H9 (cell line): ENCODE measurements at regions not wholly inside any gene's neighbourhood (a gene's known extent, or its start where the extent isn't known, plus 50 kb on each side); places are given as distances from the start of the nearest gene placed in this dataset.

Source experiments
- DNase-seq: peaks from one replicate; pipeline ENCODE4 v3.0.0-alpha.2; 2017
- H2AFZ ChIP-seq: one replicate; pipeline ENCODE4 v1.6.1; 2013; ENCODE audit warnings: mild to moderate bottlenecking, low read length, control low read depth, moderate library complexity
- H2AK5ac ChIP-seq: 2 replicates; pipeline ENCODE4 v1.6.1; 2013; ENCODE audit warnings: low read length, control low read depth, mixed read lengths; ENCODE audit not compliant: insufficient read length
- H2BK120ac ChIP-seq: one replicate; pipeline ENCODE4 v1.6.1; 2013; ENCODE audit warnings: low read depth, mild to moderate bottlenecking, low read length, control low read depth, inconsistent platforms; ENCODE audit not compliant: poor library complexity, severe bottlenecking
- H2BK12ac ChIP-seq: 2 replicates; pipeline ENCODE4 v1.6.1; 2013; ENCODE audit warnings: low read length, control low read depth, mixed read lengths, low read depth; ENCODE audit not compliant: insufficient read length
- H2BK15ac ChIP-seq: 2 replicates; pipeline ENCODE4 v1.6.1; 2013; ENCODE audit warnings: low read depth, low read length, control low read depth
- H2BK20ac ChIP-seq: one replicate; pipeline ENCODE4 v1.6.1; 2013; ENCODE audit warnings: low read depth, mild to moderate bottlenecking, low read length, control low read depth, inconsistent platforms; ENCODE audit not compliant: poor library complexity, severe bottlenecking
- H2BK5ac ChIP-seq: 2 replicates; pipeline ENCODE4 v1.6.1; 2013; ENCODE audit warnings: low read length, control low read depth, mixed read lengths; ENCODE audit not compliant: insufficient read length
- H3K14ac ChIP-seq: 2 replicates; pipeline ENCODE4 v1.6.1; 2013; ENCODE audit warnings: low read length, control low read depth; ENCODE audit not compliant: insufficient read depth
- H3K18ac ChIP-seq: 2 replicates; pipeline ENCODE4 v1.6.1; 2013; ENCODE audit warnings: low read depth, mild to moderate bottlenecking, mixed read lengths, low read length, control low read depth; ENCODE audit not compliant: insufficient read length
- H3K23ac ChIP-seq: 2 replicates; pipeline ENCODE4 v1.6.1; 2013; ENCODE audit warnings: low read length, control low read depth, mixed read lengths, low read depth; ENCODE audit not compliant: insufficient read length
- H3K23me2 ChIP-seq: 2 replicates; pipeline ENCODE4 v1.6.1; 2013; ENCODE audit warnings: low read depth, mild to moderate bottlenecking, mixed read lengths, low read length, control low read depth; ENCODE audit not compliant: insufficient read length, poor library complexity, severe bottlenecking
- H3K27ac ChIP-seq: 2 replicates; pipeline ENCODE4 v1.5.1; 2013; ENCODE audit warnings: low read length, control low read depth, mixed read lengths, low read depth; ENCODE audit not compliant: insufficient read length
- H3K27me3 ChIP-seq: 2 replicates; pipeline ENCODE4 v1.6.1; 2013; ENCODE audit warnings: low read length, control low read depth, inconsistent platforms; ENCODE audit not compliant: insufficient read depth
- H3K4ac ChIP-seq: 2 replicates; pipeline ENCODE4 v1.6.1; 2013; ENCODE audit warnings: low read depth, mild to moderate bottlenecking, control low read depth, inconsistent platforms, low read length, moderate library complexity
- H3K4me1 ChIP-seq: 2 replicates; pipeline ENCODE4 v1.6.1; 2013; ENCODE audit warnings: low read length, control low read depth, inconsistent platforms; ENCODE audit not compliant: insufficient read depth
- H3K4me2 ChIP-seq: 2 replicates; pipeline ENCODE4 v1.6.1; 2013; ENCODE audit warnings: low read length, control low read depth, mixed read lengths; ENCODE audit not compliant: insufficient read length, insufficient read depth
- H3K56ac ChIP-seq: 2 replicates; pipeline ENCODE4 v1.6.1; 2013; ENCODE audit warnings: low read depth, mild to moderate bottlenecking, mixed read lengths, low read length, control low read depth; ENCODE audit not compliant: insufficient read length
- H3K79me1 ChIP-seq: 2 replicates; pipeline ENCODE4 v1.6.1; 2013; ENCODE audit warnings: low read depth, mild to moderate bottlenecking, moderate library complexity, low read length, control low read depth, inconsistent platforms; ENCODE audit not compliant: insufficient read depth, poor library complexity, severe bottlenecking
- H3K79me2 ChIP-seq: 2 replicates; pipeline ENCODE4 v1.6.1; 2013; ENCODE audit warnings: low read length, control low read depth, inconsistent platforms; ENCODE audit not compliant: insufficient read depth
- H3K9ac ChIP-seq: 2 replicates; pipeline ENCODE4 v1.6.1; 2013; ENCODE audit warnings: low read length, control low read depth, mixed read lengths; ENCODE audit not compliant: insufficient read length; ENCODE audit errors: extremely low read depth
- H3K9me3 ChIP-seq: one replicate; pipeline ENCODE4 v1.6.1; 2013; ENCODE audit warnings: low read depth, low read length, inconsistent platforms; ENCODE audit not compliant: control insufficient read depth
- H3T11ph ChIP-seq: one replicate; pipeline ENCODE4 v1.6.1; 2013; ENCODE audit warnings: mild to moderate bottlenecking, low read length, control low read depth, inconsistent platforms
- H4K20me1 ChIP-seq: one replicate; pipeline ENCODE4 v1.6.1; 2013; ENCODE audit not compliant: control insufficient read depth, insufficient read length, insufficient read depth
- H4K5ac ChIP-seq: 2 replicates; pipeline ENCODE4 v1.6.1; 2013; ENCODE audit warnings: low read depth, mild to moderate bottlenecking, mixed read lengths, low read length, control low read depth; ENCODE audit not compliant: insufficient read length
- H4K8ac ChIP-seq: replicated peaks from 2 replicates; pipeline ENCODE4 v1.6.1; 2013; ENCODE audit warnings: low read length, control low read depth, mixed read lengths, low read depth; ENCODE audit not compliant: insufficient read length
- H4K91ac ChIP-seq: 2 replicates; pipeline ENCODE4 v1.6.1; 2013; ENCODE audit warnings: low read depth, mild to moderate bottlenecking, moderate library complexity, mixed read lengths, low read length, control low read depth; ENCODE audit not compliant: insufficient read length
- H3K27ac Mint-ChIP-seq, 3 experiments: 2 replicates in 2 of 3; 3 replicates in 1 of 3; pipeline ENCODE4 v1.8.0; 2020 to 2021; ENCODE audit warnings: mixed read lengths in 3 of 3, mild to moderate bottlenecking in 1 of 3, moderate library complexity in 1 of 3
- H3K27me3 Mint-ChIP-seq: 2 replicates; pipeline ENCODE4 v1.8.0; 2021; ENCODE audit warnings: low read depth, mild to moderate bottlenecking, moderate library complexity, mixed read lengths
- H3K36me3 Mint-ChIP-seq, 3 experiments: 2 replicates in 2 of 3; 3 replicates in 1 of 3; pipeline ENCODE4 v1.8.0; 2020 to 2021; ENCODE audit warnings: low read depth in 3 of 3, mixed read lengths in 3 of 3; ENCODE audit not compliant: insufficient read depth in 1 of 3
- H3K4me1 Mint-ChIP-seq, 2 experiments: 2 replicates each; pipeline ENCODE4 v1.8.0; 2020; ENCODE audit warnings: mixed read lengths in 2 of 2
- H3K4me3 Mint-ChIP-seq, 2 experiments: 2 replicates in 1 of 2; 3 replicates in 1 of 2; pipeline ENCODE4 v1.8.0; 2020 to 2021; ENCODE audit warnings: mild to moderate bottlenecking in 2 of 2, mixed read lengths in 2 of 2, moderate library complexity in 1 of 2
- H3K9me3 Mint-ChIP-seq, 2 experiments: 2 replicates in 1 of 2; 3 replicates in 1 of 2; pipeline ENCODE4 v1.8.0; 2020; ENCODE audit warnings: mild to moderate bottlenecking in 2 of 2, mixed read lengths in 2 of 2, moderate library complexity in 1 of 2
- CTCF ChIP-seq: fragments of 200-600 bp; sonication (generic); conservative IDR thresholded peaks from 3 replicates; pipeline ENCODE4 v1.8.0; 2021; ENCODE audit warnings: antibody characterized with exemption, mild to moderate bottlenecking
- WGBS: extraction: QIAGEN DNeasy Blood & Tissue Kit; methylation state at CpG from one replicate; pipeline ENCODE4 v1.1.7; 2013; ENCODE audit warnings: missing lambda C conversion rate, low lambda C conversion rate, mixed read lengths; ENCODE audit not compliant: insufficient read length; ENCODE audit errors: extremely low coverage; 5-methylcytosine and 5-hydroxymethylcytosine counted together

- Mint-ChIP-seq H3K9me3 (no peaks in the 10 kb centered on the region), H3K27ac (no peak overlapping the region), H3K36me3 (peaks cover 0 to 2% (median 2%) of the 10 kb centered on the region in 3 experiments; a peak in 2 of 7 replicates), H3K4me3 (no peak overlapping the region), H3K27me3 (no peaks in the 10 kb centered on the region), H3K4me1 (peaks cover 7 to 15% of the 10 kb centered on the region in 2 experiments)
- H3K18ac ChIP-seq = no peak overlapping the region
- H3K4me1 ChIP-seq = no peaks in the 10 kb centered on the region
- no peak overlapping the region for H2BK15ac ChIP-seq
- no peak overlapping the region for H2BK20ac ChIP-seq
- H3K27ac ChIP-seq = no peak overlapping the region
- no peaks in the 10 kb centered on the region for H3K79me1 ChIP-seq
- H2AK5ac ChIP-seq = no peak overlapping the region
- H4K8ac ChIP-seq = no peak overlapping the region
- H2BK120ac ChIP-seq = no peak overlapping the region
- H3K4me2 ChIP-seq = no peak overlapping the region
- no peak overlapping the region for H2BK5ac ChIP-seq
- no peak overlapping the region for H2BK12ac ChIP-seq
- H3K23me2 ChIP-seq = no peaks in the 10 kb centered on the region
- no peak overlapping the region for H4K91ac ChIP-seq
- no peak overlapping the region for H3T11ph ChIP-seq
- H2AFZ ChIP-seq = no peak overlapping the region
- TF ChIP-seq CTCF = no peak
- WGBS = no CpG with 5 or more reads among the region's 1 CpG
- H3K9me3 ChIP-seq = no peaks in the 10 kb centered on the region
- no peak overlapping the region for H3K56ac ChIP-seq
- H4K5ac ChIP-seq = no peak overlapping the region
- no peak overlapping the region for H3K4ac ChIP-seq
- H3K14ac ChIP-seq = no peak overlapping the region
- no peak overlapping the region for H3K9ac ChIP-seq
- H3K79me2 ChIP-seq = no peaks in the 10 kb centered on the region
- no peaks in the 10 kb centered on the region for H3K27me3 ChIP-seq
- H3K23ac ChIP-seq = no peak overlapping the region
- no peak for DNase-seq
- no peaks in the 10 kb centered on the region for H4K20me1 ChIP-seq
Observed at GRCh38 chr2:193156480-193156879, 961.7 kb upstream of the TMEFF2 start.
